Activated CD8-positive, alpha-beta T cell treated with anti-CD3 and anti-CD28 coated beads for 36 hours (primary cell): ENCODE measurements at regions not wholly inside any gene's neighbourhood (a gene's known extent, or its start where the extent isn't known, plus 50 kb on each side); places are given as distances from the start of the nearest gene placed in this dataset.

Experiments
- ATAC-seq: fragments of 200-7000 bp; cut with Tn5 transposase; one replicate; pipeline ENCODE4 v1.10.0; 2021; ENCODE audit warnings: mild to moderate bottlenecking, moderate library complexity
- CTCF ChIA-PET: fragments of 350-600 bp; sonication (Branson Sonifier 250); formaldehyde crosslinking; loops from one replicate; lab custom pipeline; 2021; ENCODE audit warnings: antibody characterized with exemption; lab: Charles Lee
- POLR2A ChIA-PET: fragments of 350-600 bp; sonication (Branson Sonifier 250); formaldehyde crosslinking; loops from one replicate; lab custom pipeline; 2021; ENCODE audit warnings: antibody characterized with exemption; lab: Charles Lee
- DNase-seq: peaks from one replicate; pipeline ENCODE4 v3.0.0-alpha.2; 2020
- H3K27ac Mint-ChIP-seq: one replicate; pipeline ENCODE4 v1.8.0; 2021; ENCODE audit warnings: mild to moderate bottlenecking, mixed read lengths
- H3K27me3 Mint-ChIP-seq: one replicate; pipeline ENCODE4 v1.8.0; 2021; ENCODE audit warnings: mixed read lengths
- H3K36me3 Mint-ChIP-seq: one replicate; pipeline ENCODE4 v1.8.0; 2021; ENCODE audit warnings: low read depth, mixed read lengths
- H3K4me1 Mint-ChIP-seq: one replicate; pipeline ENCODE4 v1.8.0; 2021; ENCODE audit warnings: low read depth, mixed read lengths
- H3K4me3 Mint-ChIP-seq: one replicate; pipeline ENCODE4 v1.8.0; 2021; ENCODE audit warnings: mild to moderate bottlenecking, moderate library complexity, mixed read lengths
- H3K9me3 Mint-ChIP-seq: one replicate; pipeline ENCODE4 v1.8.0; 2021; ENCODE audit warnings: mixed read lengths
- CTCF ChIP-seq: fragments of 200-600 bp; IDR thresholded peaks from one replicate; pipeline ENCODE4 v1.8.0; 2022; ENCODE audit warnings: antibody characterized with exemption, mild to moderate bottlenecking
- intact Hi-C: fragments of 100-400 bp; cut with micrococcal nuclease; formaldehyde crosslinking; loops from one replicate; pipeline ENCODE4 v1.10.0; 2022

GRCh38 chr15:66650433-66650832, 51.6 kb upstream of the SMAD6 start:
- DNase-seq (no peak), ATAC-seq (no peak)
- CTCF ChIA-PET, result no interaction called here
- no peaks in the 10 kb centered on the region for H3K36me3 Mint-ChIP-seq
- no peaks in the 10 kb centered on the region for H3K9me3 Mint-ChIP-seq
- H3K27ac Mint-ChIP-seq, result no peak overlapping the region
- intact Hi-C loops, result no loop called here
- H3K4me3 Mint-ChIP-seq, result no peak overlapping the region
- no peak for TF ChIP-seq CTCF
- POLR2A ChIA-PET, result no interaction called here
- H3K27me3 Mint-ChIP-seq, result no peaks in the 10 kb centered on the region
- H3K4me1 Mint-ChIP-seq, result peaks cover 2% of the 10 kb centered on the region

- H3K4me3 Mint-ChIP-seq, result no peak overlapping the region
- ChIA-PET CTCF (interaction anchor here (1.3 kb wide), 1 partner anchor 32 kb away, joined by 3 read pairs; no protein-coding TSS in a partner anchor), POLR2A (interaction anchor here (0.7 kb wide), 1 partner anchor 54 kb away, joined by 3 read pairs; no protein-coding TSS in a partner anchor)
- ATAC-seq (no peak), DNase-seq (no peak)
- H3K27ac Mint-ChIP-seq, result no peak overlapping the region
- no peak for TF ChIP-seq CTCF
- peaks cover 1% of the 10 kb centered on the region for H3K27me3 Mint-ChIP-seq
- intact Hi-C loops, result no loop called here
- no peaks in the 10 kb centered on the region for H3K9me3 Mint-ChIP-seq
- H3K36me3 Mint-ChIP-seq, result no peaks in the 10 kb centered on the region
- H3K4me1 Mint-ChIP-seq, result peaks cover 5% of the 10 kb centered on the region
These were observed 50.8 kb upstream of the SMAD6 start for GRCh38 chr15:66651198-66651597.

GRCh38 chr15:66651913-66652642, 50.0 kb upstream of the SMAD6 start:
- ChIA-PET POLR2A (interaction anchor here (0.7 kb wide), 1 partner anchor 53 kb away, joined by 3 read pairs; no protein-coding TSS in a partner anchor), CTCF (interaction anchor here (1.3 kb wide), 1 partner anchor 33 kb away, joined by 3 read pairs; no protein-coding TSS in a partner anchor)
- intact Hi-C loops, result no loop called here

More at GRCh38 chr15:66651913-66652642, 50.0 kb upstream of the SMAD6 start:
- Mint-ChIP-seq H3K9me3 (no peaks in the 10 kb centered on the region), H3K4me1 (peaks cover 5% of the 10 kb centered on the region), H3K36me3 (no peaks in the 10 kb centered on the region), H3K27me3 (peaks cover 1% of the 10 kb centered on the region), H3K27ac (no peak overlapping the region), H3K4me3 (no peak overlapping the region)
- ATAC-seq (no peak), DNase-seq (no peak)
- TF ChIP-seq CTCF, result no peak
